NOMO-1 treated with dmso at 0.1 percent for 144 hours (cell line): ENCODE measurements at regions not wholly inside any gene's neighbourhood (a gene's known extent, or its start where the extent isn't known, plus 50 kb on each side); places are given as distances from the start of the nearest gene placed in this dataset.
"Not testable (repeated sequence)": the region's sequence is repeated elsewhere in the genome, so short reads cannot be mapped to it uniquely, and the experiment has no call there.

ENCODE experiments used
- DNase-seq: peaks from one replicate; lab custom pipeline; 2025; ENCODE audit not compliant: unreplicated experiment; lab: John Stamatoyannopoulos, UW

DNA sequence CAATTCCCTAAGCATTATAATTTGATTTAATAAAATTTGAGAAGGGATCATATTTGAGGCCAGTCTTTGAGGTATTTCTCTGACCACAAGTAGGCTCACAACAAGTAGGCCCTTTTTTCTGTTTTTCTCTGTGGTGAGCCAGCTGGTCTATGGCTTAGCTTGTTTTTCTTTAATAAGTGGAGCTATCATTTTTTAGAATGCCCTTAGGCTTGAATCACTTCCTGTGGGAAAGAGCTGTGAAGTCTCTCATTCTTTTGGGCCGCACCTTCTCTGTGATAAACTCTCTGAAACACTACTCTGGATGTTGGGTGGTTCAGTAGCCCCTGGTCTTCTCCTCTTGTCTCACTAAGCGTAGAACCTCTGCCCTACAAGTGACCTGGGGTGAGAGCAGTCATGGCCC, 235.9 kb downstream of the SUCLG1 start:
- DNase-seq = no peak

DNA sequence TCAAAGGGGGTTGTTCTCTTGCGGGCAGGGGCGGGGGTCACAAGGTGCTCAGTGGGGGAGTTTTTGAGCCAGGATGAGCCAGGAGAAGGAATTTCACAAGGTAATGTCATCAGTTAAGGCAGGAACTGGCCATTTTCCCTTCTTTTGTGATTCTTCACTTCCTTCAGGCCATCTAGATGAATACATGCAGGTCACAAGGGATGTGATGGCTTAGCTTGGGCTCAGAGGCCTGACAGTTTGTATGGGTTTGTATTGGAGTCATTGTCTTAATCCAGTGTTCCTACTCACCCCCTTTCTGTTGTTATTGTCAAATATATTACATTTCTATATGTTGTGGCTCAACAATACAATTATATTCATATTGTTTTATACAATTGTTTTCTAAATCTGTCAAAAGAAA, 238.0 kb downstream of the SUCLG1 start:
- DNase-seq = not testable (repeated sequence)

GRCh38 chr2:84217456-84217855, 241.6 kb downstream of the SUCLG1 start:
- no peak for DNase-seq

DNA sequence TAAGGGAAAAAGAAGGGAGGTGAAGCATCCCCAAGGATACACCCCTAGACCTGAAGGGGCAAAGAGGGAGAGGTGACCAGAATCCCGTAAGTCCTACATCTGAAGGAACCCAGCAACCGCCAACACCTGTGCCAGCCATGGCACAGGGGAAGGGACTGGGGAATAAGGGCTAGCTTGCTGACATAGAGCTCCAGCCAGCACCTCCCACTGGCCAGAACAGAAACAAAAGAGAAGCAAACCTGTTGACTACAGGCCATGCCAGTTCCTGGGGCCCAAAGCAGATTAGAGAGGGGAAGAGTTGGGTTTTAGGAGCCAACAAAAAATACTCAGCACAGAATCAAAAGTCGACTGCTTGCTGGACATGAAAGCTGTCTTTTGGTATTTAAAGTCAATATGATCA, 244.6 kb downstream of the SUCLG1 start:
- DNase-seq = no peak

DNA sequence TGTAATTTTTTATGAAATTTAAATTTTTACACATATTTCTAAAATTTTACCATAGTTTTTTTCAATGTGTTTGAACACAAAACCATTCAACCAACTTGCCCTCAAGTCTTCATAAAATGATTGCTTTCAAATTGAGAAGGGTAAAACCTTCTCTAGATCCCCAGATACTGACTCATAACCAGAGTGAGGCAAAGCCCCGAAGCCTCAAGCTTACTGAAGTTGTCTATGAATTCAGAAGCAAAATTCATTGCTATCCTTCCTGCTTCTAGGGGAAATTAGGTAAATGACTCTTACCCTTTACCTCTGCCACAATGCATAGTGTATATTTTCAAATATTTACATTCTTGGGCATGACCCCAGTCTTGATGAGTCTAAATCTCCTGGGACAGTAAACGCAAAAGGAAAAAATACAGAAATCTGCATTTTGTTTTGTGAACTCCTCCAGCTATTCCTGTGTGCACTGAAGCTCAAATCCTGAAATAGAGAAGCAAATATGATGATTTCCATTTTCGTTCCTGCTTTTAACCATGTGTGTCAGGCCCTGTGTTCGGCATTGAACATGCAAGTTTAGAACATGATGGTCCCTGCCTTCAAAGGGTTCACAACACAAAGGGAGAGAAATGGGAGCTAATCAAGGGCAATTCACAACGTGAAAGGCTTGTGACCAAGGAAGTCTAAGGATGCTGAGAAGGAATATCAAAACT, 246.3 kb downstream of the SUCLG1 start:
- no peak for DNase-seq

GRCh38 chr2:84209941-84210340, 249.1 kb downstream of the SUCLG1 start:
- no peak for DNase-seq

DNA sequence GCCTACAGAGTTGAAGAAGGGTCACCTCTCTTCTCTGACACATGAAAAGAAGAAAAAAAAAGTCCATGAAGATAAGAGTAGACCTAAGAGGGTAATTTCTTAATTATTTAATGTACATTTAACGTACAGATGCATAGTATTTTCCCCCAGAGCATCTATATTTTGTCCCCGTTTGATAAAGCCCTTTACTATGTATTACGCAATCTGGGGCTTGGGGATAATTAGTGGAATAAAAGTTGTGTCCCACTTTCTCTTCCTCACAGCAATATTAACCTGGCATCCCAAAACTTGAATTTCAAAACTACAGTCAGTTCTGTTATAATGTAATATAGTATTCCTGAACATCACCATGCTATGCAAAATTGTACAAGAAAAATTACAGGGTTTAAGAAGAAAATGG, 254.1 kb downstream of the SUCLG1 start:
- DNase-seq = no peak

- no peak for DNase-seq
Observed at GRCh38 chr2:84202166-84202565, 256.9 kb downstream of the SUCLG1 start.

DNA sequence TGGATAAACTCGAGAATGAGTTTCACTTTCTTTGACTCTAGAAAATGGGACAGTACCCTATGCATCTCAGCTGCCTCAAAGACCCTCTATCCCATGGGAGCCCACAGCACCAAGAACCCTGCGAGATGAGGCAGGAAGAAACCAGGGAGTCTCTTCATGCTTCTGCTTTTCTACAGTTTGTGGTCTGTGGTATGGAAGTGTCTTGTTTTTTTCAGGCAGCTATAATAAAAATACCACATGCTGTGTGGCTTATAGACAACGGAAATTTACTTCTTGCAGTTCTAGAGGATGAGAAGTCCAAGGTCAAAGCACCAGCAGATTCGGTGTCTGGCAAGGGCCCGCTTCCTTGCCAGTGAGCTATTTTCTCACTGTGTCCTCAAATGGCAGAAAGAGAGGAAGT, 257.9 kb downstream of the SUCLG1 start:
- no peak for DNase-seq

DNA sequence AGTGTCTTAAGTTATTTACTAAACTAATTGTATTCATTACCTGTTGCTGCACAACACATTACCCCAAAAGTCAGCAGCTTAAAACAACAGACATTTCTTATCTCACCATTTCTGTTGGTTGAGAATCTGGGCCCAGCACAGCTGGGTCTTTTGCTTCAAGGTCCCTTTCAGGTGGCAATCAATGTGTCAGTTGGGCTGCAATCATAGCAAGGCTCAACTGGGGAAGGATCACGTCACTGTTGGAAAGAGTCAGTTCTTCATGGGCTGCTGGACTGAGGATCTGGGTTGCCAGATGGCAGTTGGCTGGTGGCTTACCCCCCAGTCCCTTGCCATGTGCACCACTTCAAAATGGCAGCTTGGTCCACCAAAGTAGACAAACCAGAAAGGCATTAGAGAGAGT, 261.2 kb downstream of the SUCLG1 start:
- DNase-seq = no peak

DNA sequence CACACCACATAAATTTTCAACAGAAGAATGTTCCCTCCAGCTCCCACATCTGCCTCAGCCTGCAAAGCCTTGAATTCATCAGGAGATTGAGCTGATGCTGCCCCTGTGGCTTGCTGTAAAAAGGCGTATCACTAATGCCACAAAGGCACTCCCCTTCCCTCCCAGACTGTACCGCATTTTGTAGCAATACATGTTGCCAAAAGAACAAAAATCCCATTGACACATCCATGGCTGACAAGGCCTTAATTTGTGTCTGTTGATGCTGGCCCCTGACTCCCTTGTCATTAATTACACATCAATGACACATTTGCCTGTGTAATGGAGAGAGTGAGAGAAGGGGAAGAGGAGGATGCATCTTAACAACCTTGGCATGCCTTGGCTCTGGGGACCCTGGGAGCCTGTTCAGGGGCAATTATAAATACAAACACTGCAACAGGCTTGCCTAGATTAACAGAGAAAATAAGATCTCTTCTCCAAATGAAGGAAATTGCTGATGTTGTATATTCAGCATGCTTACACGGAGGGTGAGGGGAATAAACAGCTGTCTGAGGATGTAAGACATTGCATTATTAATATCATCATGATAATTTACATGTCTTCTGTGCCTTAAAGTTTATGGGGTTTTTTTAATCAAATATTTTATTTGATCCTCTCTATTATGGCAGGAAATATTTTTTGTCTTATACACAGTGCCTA, 264.0 kb downstream of the SUCLG1 start:
- DNase-seq = no peak

- DNase-seq = no peak
Observed at GRCh38 chr2:84194181-84194580, 264.9 kb downstream of the SUCLG1 start.

GRCh38 chr2:84187258-84187657, 271.8 kb downstream of the SUCLG1 start:
- DNase-seq = no peak

DNA sequence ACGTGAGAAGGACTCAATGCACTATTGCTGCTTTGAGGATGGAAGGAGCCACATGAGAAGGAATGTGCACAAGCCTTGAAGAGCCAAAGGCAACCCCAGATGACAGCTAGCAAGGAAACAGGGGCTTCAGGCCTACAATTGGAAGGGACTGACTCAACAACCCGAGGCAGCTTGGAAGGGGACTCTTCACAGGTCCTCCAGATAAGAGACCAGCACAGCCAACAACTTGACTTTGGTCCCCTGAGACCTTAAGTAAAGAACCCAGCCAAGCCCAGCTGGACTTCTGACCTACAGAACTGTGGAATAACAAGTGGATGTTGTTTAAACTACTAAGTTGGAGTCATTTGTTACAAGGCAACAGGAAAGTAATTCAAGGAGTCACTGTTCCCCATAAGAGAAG, 277.2 kb downstream of the SUCLG1 start:
- DNase-seq = no peak

GRCh38 chr2:84177733-84178132, 281.3 kb downstream of the SUCLG1 start:
- DNase-seq = no peak

GRCh38 chr2:84175970-84176369, 283.1 kb downstream of the SUCLG1 start:
- no peak for DNase-seq

GRCh38 chr2:84175340-84175739, 283.7 kb downstream of the SUCLG1 start:
- no peak for DNase-seq

GRCh38 chr2:84173041-84173440, 286.0 kb downstream of the SUCLG1 start:
- DNase-seq = no peak

- no peak for DNase-seq
Observed at GRCh38 chr2:84170979-84171378, 288.1 kb downstream of the SUCLG1 start.

DNA sequence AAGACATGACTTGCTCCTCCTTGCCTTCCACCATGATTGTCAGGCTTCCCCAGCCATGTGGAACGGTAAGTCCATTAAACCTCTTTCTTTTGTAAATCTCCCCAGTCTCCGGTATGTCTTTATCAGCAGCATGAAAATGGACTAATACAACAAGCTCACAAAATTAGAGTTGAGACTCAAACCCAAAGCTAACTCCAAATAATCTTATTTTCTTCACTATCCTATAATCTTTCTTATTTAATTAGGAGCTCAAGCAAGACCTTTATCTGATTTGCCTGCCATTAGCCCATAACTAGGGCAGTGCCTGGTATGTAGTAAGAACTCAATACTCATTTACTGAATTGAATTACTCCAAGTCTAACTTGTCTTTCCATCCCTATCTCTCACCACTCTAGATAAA, 289.2 kb downstream of the SUCLG1 start:
- DNase-seq = no peak

GRCh38 chr2:84168552-84168951, 290.5 kb downstream of the SUCLG1 start:
- not testable (repeated sequence) for DNase-seq

DNA sequence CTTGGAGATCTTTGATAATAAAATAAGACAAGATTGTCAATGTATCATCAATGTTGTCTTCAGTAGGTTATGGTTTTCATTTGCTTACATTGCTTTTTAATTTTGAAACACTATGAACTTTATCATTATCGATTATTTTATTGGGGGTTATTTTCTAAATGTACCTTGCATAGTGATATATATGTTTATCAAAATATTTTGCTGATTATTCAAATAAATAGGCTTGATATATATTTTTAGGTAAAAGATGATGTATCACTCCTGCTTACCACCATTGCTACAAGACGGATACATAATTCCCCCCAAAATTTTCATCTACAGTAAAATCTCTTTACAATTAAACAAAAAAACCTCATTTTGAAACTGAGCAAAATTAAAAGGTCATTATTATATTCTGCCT, 293.8 kb downstream of the SUCLG1 start:
- no peak for DNase-seq

GRCh38 chr2:84160453-84160852, 298.6 kb downstream of the SUCLG1 start:
- DNase-seq = no peak
